Upper lobe of right lung (tissue), 1 donor: ENCODE measurements at regions not wholly inside any gene's neighbourhood (a gene's known extent, or its start where the extent isn't known, plus 50 kb on each side); places are given as distances from the start of the nearest gene placed in this dataset.

ENCODE experiments used
- ATAC-seq: fragments of 200-7000 bp; cut with Tn5 transposase; one replicate; pipeline ENCODE4 v1.9.1; 2020; ENCODE audit warnings: mild to moderate bottlenecking, moderate library complexity
- DNase-seq: peaks from one replicate; pipeline ENCODE4 v3.0.0-alpha.2; 2020
- H3K27ac ChIP-seq: fragments of 200-600 bp; one replicate; pipeline ENCODE4 v1.8.0; 2022
- H3K27me3 ChIP-seq: fragments of 200-600 bp; one replicate; pipeline ENCODE4 v1.8.0; 2022; ENCODE audit warnings: mild to moderate bottlenecking
- H3K36me3 ChIP-seq: fragments of 200-600 bp; one replicate; pipeline ENCODE4 v1.8.0; 2022
- H3K4me1 ChIP-seq: fragments of 200-600 bp; one replicate; pipeline ENCODE4 v1.8.0; 2022
- H3K4me3 ChIP-seq: fragments of 200-600 bp; one replicate; pipeline ENCODE4 v1.8.0; 2022; ENCODE audit warnings: mild to moderate bottlenecking
- H3K9me3 ChIP-seq: fragments of 200-600 bp; one replicate; pipeline ENCODE4 v1.8.0; 2022
- intact Hi-C: fragments of 100-400 bp; cut with DNase I; formaldehyde crosslinking; loops from one replicate; pipeline ENCODE4 v1.11.0; 2022
- TF ChIP-seq, protein P1 (sequence below): fragments of 200-600 bp; IDR thresholded peaks from one replicate; pipeline ENCODE4 v1.8.0; 2022; ENCODE audit warnings: antibody characterized with exemption
- donor health status: DM: no; HTN: yes; CAD: no; lungs with severe emphysema.

DNA sequence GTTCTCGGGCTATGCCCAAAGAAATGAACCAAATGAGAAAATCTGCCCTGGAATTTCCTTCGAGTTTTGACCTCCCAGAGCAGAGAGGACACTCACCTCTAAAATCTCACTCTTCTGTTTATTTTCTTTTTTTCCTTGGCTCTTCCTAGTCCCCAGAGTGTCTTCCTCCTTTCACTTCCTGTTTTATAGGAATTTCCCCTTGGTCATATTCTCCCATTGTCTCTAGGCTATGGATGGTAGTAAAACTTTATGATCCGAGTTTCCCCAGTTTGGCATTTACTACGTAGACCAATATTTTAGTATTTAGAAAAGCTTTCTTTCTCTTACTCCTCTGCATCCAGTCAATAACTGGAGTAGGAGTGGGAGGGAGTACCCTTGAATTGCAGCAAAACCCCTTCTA, 354.5 kb upstream of the ZNF608 start:
- Histone ChIP-seq H3K4me1 (no peaks in the 10 kb centered on the region), H3K9me3 (no peaks in the 10 kb centered on the region), H3K4me3 (no peak overlapping the region), H3K27me3 (no peaks in the 10 kb centered on the region), H3K27ac (no peak overlapping the region), H3K36me3 (no peaks in the 10 kb centered on the region)
- TF ChIP-seq, protein P1, sequence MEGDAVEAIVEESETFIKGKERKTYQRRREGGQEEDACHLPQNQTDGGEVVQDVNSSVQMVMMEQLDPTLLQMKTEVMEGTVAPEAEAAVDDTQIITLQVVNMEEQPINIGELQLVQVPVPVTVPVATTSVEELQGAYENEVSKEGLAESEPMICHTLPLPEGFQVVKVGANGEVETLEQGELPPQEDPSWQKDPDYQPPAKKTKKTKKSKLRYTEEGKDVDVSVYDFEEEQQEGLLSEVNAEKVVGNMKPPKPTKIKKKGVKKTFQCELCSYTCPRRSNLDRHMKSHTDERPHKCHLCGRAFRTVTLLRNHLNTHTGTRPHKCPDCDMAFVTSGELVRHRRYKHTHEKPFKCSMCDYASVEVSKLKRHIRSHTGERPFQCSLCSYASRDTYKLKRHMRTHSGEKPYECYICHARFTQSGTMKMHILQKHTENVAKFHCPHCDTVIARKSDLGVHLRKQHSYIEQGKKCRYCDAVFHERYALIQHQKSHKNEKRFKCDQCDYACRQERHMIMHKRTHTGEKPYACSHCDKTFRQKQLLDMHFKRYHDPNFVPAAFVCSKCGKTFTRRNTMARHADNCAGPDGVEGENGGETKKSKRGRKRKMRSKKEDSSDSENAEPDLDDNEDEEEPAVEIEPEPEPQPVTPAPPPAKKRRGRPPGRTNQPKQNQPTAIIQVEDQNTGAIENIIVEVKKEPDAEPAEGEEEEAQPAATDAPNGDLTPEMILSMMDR: no peak
- ATAC-seq (no peak), DNase-seq (no peak)
- intact Hi-C loops: no loop called here

DNA sequence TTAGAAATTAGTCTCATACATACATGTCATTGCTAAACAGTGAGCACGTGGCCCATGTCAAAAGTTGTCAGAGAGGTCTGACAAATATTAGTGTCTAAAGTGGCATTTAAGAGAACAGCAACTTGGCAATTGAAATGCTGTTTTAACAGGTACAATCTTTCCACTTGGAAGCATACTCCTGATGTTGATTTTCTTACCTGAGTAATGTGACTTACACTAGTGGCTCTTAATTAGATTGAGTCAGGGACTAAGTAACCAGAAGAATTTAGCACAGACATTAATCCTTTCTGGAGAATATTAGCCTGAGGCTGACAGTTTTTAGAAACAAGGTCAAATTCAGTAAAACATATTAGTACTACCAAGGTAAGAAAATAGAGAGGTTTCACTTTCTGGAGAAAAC, 357.0 kb upstream of the ZNF608 start:
- no peak overlapping the region for H3K27ac ChIP-seq
- TF ChIP-seq, protein P1: no peak
- ATAC-seq (peak; percentile 81), DNase-seq (no peak)
- no peaks in the 10 kb centered on the region for H3K9me3 ChIP-seq
- H3K4me3 ChIP-seq: no peak overlapping the region
- H3K36me3 ChIP-seq: no peaks in the 10 kb centered on the region
- no peaks in the 10 kb centered on the region for H3K4me1 ChIP-seq
- intact Hi-C loops: no loop called here
- H3K27me3 ChIP-seq: no peaks in the 10 kb centered on the region

DNA sequence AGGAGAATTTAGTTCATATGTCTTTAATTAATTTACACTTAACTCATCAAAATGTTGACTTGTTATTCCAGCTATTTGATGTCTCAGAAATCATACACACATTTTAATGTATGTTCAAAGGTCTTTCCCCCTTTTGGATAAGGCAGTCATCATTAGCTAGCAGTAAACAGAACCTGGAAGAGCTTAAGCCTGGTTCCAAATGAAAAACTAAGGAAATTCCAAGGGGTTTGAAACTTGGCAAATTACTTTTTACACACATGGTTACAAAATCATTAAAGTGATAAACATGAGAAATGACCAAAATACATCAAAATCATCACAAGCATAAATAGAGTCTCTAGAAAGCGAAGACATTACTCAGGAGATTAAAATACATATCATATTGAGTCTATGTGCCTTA, 359.8 kb upstream of the ZNF608 start:
- DNase-seq (no peak), ATAC-seq (no peak)
- intact Hi-C loops: no loop called here
- no peaks in the 10 kb centered on the region for H3K9me3 ChIP-seq
- H3K27ac ChIP-seq: no peak overlapping the region
- H3K4me1 ChIP-seq: no peaks in the 10 kb centered on the region
- no peaks in the 10 kb centered on the region for H3K27me3 ChIP-seq
- no peaks in the 10 kb centered on the region for H3K36me3 ChIP-seq
- TF ChIP-seq, protein P1: no peak
- H3K4me3 ChIP-seq: no peak overlapping the region

DNA sequence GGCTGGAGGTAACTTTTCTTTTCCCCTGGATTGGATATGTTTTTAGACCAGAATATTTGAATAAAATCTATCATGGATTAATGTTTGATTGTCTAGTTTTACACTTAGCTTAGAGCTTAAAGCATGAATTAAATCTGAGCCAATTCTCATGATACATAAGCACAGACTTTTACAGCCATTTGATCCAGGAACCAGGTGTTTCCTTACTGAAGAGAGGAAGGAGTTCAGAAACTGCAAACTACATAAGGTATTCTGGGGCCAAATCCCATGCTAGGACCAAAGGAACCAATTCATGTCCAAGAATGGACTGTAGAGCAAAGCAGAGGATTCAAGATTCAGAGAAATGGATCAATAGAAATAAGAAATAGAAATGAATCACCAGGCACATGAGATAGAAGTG, 360.4 kb upstream of the ZNF608 start:
- Histone ChIP-seq H3K9me3 (no peaks in the 10 kb centered on the region), H3K27ac (no peak overlapping the region), H3K4me1 (no peaks in the 10 kb centered on the region), H3K4me3 (no peak overlapping the region), H3K27me3 (no peaks in the 10 kb centered on the region), H3K36me3 (no peaks in the 10 kb centered on the region)
- TF ChIP-seq, protein P1: no peak
- DNase-seq: no peak
- intact Hi-C loops: no loop called here
- ATAC-seq: no peak

DNA sequence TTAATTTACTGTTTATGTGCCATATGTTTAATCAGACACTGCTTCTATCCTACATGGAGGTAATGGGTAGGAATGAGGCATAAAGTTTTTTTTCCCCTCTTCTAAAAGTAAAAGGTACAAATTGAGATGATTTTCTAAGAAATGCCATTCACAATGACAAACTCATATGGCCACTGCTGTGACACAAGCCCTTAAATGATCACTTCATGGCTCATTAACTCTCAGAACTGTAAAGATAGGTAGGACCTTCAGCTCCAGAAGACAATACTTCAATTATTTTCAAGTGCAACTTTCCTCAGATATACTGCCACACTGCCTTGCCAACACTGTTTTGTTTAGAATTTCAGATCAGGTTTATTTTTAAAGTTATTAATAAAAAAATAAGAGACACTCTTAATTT, 362.9 kb upstream of the ZNF608 start:
- Histone ChIP-seq H3K4me1 (no peaks in the 10 kb centered on the region), H3K9me3 (no peaks in the 10 kb centered on the region), H3K36me3 (no peaks in the 10 kb centered on the region), H3K27me3 (no peaks in the 10 kb centered on the region), H3K4me3 (no peak overlapping the region), H3K27ac (no peak overlapping the region)
- intact Hi-C loops: no loop called here
- DNase-seq (no peak), ATAC-seq (no peak)
- TF ChIP-seq, protein P1: no peak

DNA sequence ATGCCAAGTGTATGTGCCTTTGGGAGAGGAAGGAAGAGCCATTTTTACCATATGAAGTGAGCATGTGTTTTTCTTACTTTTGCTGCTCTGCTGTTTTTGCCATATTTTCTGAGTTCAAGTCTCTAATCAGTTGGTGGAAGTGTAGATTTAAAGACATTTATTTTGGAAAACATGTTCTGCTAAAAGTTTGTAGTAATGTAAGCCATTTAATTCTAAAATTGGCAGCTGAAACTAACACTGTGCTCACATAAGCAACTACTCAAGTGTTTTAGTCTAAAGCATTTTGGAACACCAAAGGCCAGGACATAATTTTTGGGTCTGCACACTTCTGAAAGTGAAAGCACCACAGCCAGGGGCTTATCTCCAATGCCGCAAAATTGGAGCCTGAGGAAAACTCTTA, 363.4 kb upstream of the ZNF608 start:
- H3K27me3 ChIP-seq: no peaks in the 10 kb centered on the region
- TF ChIP-seq, protein P1: no peak

More for the DNA sequence above, 363.4 kb upstream of the ZNF608 start:
- Histone ChIP-seq H3K4me3 (no peak overlapping the region), H3K27ac (no peak overlapping the region), H3K4me1 (no peaks in the 10 kb centered on the region), H3K9me3 (no peaks in the 10 kb centered on the region), H3K36me3 (no peaks in the 10 kb centered on the region)
- ATAC-seq (no peak), DNase-seq (no peak)
- intact Hi-C loops: no loop called here
